ENCODE measurements at regions not wholly inside any gene's neighbourhood (a gene's known extent, or its start where the extent isn't known, plus 50 kb on each side); places are given as distances from the start of the nearest gene placed in this dataset.

DNA sequence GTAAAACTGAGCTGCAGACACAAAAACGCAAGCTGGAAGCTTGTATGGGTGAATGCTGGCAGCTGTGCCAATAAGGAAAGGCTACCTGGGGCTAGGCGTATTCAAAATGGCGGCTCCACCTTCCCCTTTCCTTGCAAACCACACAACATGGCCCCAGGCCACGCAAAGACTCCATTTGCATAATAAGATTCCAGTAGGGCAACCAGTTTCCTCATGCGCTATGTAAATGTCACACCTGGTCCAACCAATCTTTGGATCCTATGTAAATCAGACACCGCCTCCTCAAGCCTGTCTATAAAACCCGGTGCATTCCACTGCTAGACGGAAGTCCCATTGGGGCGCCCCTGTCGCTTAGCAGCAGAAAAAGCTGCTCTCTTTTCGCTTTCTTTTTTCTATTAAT, 505.9 kb upstream of the BTBD3 start:
- TF ChIP-seq, protein P1, sequence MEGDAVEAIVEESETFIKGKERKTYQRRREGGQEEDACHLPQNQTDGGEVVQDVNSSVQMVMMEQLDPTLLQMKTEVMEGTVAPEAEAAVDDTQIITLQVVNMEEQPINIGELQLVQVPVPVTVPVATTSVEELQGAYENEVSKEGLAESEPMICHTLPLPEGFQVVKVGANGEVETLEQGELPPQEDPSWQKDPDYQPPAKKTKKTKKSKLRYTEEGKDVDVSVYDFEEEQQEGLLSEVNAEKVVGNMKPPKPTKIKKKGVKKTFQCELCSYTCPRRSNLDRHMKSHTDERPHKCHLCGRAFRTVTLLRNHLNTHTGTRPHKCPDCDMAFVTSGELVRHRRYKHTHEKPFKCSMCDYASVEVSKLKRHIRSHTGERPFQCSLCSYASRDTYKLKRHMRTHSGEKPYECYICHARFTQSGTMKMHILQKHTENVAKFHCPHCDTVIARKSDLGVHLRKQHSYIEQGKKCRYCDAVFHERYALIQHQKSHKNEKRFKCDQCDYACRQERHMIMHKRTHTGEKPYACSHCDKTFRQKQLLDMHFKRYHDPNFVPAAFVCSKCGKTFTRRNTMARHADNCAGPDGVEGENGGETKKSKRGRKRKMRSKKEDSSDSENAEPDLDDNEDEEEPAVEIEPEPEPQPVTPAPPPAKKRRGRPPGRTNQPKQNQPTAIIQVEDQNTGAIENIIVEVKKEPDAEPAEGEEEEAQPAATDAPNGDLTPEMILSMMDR (IDR thresholded peaks at IDR 0.05), result no peak
- TF ChIP-seq EZH2 (IDR thresholded peaks at IDR 0.05), result no peak
- TF ChIP-seq EZH2phosphoT487 (IDR thresholded peaks at IDR 0.05), result no peak
